HEK293 (cell line): ENCODE measurements at regions not wholly inside any gene's neighbourhood (a gene's known extent, or its start where the extent isn't known, plus 50 kb on each side); places are given as distances from the start of the nearest gene placed in this dataset.

ENCODE experiments used
- CTCF ChIA-PET: fragments of 350-600 bp; formaldehyde crosslinking; extraction: SDS; loops from one replicate; lab custom pipeline; 2021; ENCODE audit warnings: antibody characterized with exemption; lab: Yijun Ruan, JAX
- POLR2A ChIA-PET: fragments of 300-600 bp; formaldehyde crosslinking; extraction: SDS; loops from one replicate; lab custom pipeline; 2020; ENCODE audit warnings: antibody characterized with exemption, inconsistent platforms; lab: Yijun Ruan, JAX
- H3K27ac ChIP-seq: fragments of 200-500 bp; sonication (Bioruptor generic); 2 replicates; pipeline ENCODE4 v1.5.1; 2014; ENCODE audit warnings: low read depth, low read length, control low read depth, inconsistent platforms; ENCODE audit errors: extremely low read depth
- H3K36me3 ChIP-seq, 2 experiments: fragments of 200-500 bp in 1 of 2; sonication (Bioruptor generic) in 1 of 2; 1 replicate in 1 of 2; 2 replicates in 1 of 2; pipeline ENCODE4 v1.5.1; 2014 to 2017; ENCODE audit warnings: inconsistent platforms in 2 of 2, low read length in 2 of 2; ENCODE audit not compliant: control insufficient read depth in 2 of 2, insufficient read depth in 1 of 2
- H3K4me1 ChIP-seq: fragments of 200-500 bp; sonication (Bioruptor generic); 2 replicates; pipeline ENCODE4 v1.5.1; 2014; ENCODE audit warnings: mild to moderate bottlenecking, low read length, inconsistent platforms; ENCODE audit not compliant: control insufficient read depth, insufficient read depth
- H3K4me3 ChIP-seq: 2 replicates; pipeline ENCODE4 v1.5.1; 2011; ENCODE audit warnings: low read depth, mild to moderate bottlenecking, control low read depth, low read length, moderate library complexity
- H3K9me3 ChIP-seq: fragments of 200-500 bp; sonication (Bioruptor generic); 2 replicates; pipeline ENCODE4 v1.5.1; 2014; ENCODE audit warnings: low read depth, low read length, inconsistent platforms; ENCODE audit not compliant: control insufficient read depth, insufficient read depth
- BCL11B ChIP-seq: fragments of 450-650 bp; formaldehyde crosslinking; IDR thresholded peaks from 2 replicates; pipeline ENCODE4 v1.5.1; 2016; ENCODE audit warnings: low read depth, missing biosample characterization, missing genetic modification characterization
- EGR2 ChIP-seq: fragments of 450-650 bp; formaldehyde crosslinking; IDR thresholded peaks from 2 replicates; pipeline ENCODE4 v1.5.1; 2016; ENCODE audit warnings: low read depth, missing biosample characterization, missing genetic modification characterization
- GLIS2 ChIP-seq: fragments of 450-650 bp; formaldehyde crosslinking; IDR thresholded peaks from 2 replicates; pipeline ENCODE4 v1.5.1; 2016; ENCODE audit warnings: missing biosample characterization, missing genetic modification characterization
- IKZF3 ChIP-seq: fragments of 450-650 bp; IDR thresholded peaks from 2 replicates; pipeline ENCODE4 v1.5.0; 2018; ENCODE audit warnings: missing biosample characterization, mild to moderate bottlenecking, missing genetic modification characterization, moderate library complexity
- KLF1 ChIP-seq: fragments of 450-650 bp; formaldehyde crosslinking; IDR thresholded peaks from 2 replicates; pipeline ENCODE4 v1.5.1; 2016; ENCODE audit warnings: missing biosample characterization, missing genetic modification characterization
- ZBTB10 ChIP-seq: fragments of 450-650 bp; formaldehyde crosslinking; IDR thresholded peaks from 2 replicates; pipeline ENCODE4 v1.5.1; 2016; ENCODE audit warnings: missing biosample characterization, missing genetic modification characterization
- ZBTB20 ChIP-seq: fragments of 450-650 bp; formaldehyde crosslinking; IDR thresholded peaks from 2 replicates; pipeline ENCODE4 v1.5.1; 2016; ENCODE audit warnings: missing biosample characterization, missing genetic modification characterization
- ZBTB48 ChIP-seq: fragments of 450-650 bp; formaldehyde crosslinking; IDR thresholded peaks from 2 replicates; pipeline ENCODE4 v1.5.1; 2016; ENCODE audit warnings: missing biosample characterization, missing genetic modification characterization
- ZBTB49 ChIP-seq: fragments of 450-650 bp; formaldehyde crosslinking; IDR thresholded peaks from 2 replicates; pipeline ENCODE4 v1.5.1; 2016; ENCODE audit warnings: missing biosample characterization, missing genetic modification characterization, low read depth
- ZIC2 ChIP-seq: fragments of 450-650 bp; formaldehyde crosslinking; IDR thresholded peaks from 2 replicates; pipeline ENCODE4 v1.5.1; 2016; ENCODE audit warnings: missing biosample characterization, missing genetic modification characterization
- ZNF140 ChIP-seq: fragments of 450-650 bp; formaldehyde crosslinking; IDR thresholded peaks from 2 replicates; pipeline ENCODE4 v1.5.1; 2016; ENCODE audit warnings: missing biosample characterization, missing genetic modification characterization
- ZNF266 ChIP-seq: fragments of 450-650 bp; formaldehyde crosslinking; IDR thresholded peaks from 2 replicates; pipeline ENCODE4 v1.5.1; 2016; ENCODE audit warnings: missing biosample characterization, missing genetic modification characterization, low read depth
- ZNF366 ChIP-seq: fragments of 450-650 bp; formaldehyde crosslinking; conservative IDR thresholded peaks from 2 replicates; pipeline ENCODE4 v1.5.1; 2016; ENCODE audit warnings: missing biosample characterization, missing genetic modification characterization
- ZNF548 ChIP-seq: fragments of 450-650 bp; formaldehyde crosslinking; IDR thresholded peaks from 2 replicates; pipeline ENCODE4 v1.5.1; 2016; ENCODE audit warnings: missing biosample characterization, missing genetic modification characterization
- ZNF629 ChIP-seq: fragments of 450-650 bp; formaldehyde crosslinking; IDR thresholded peaks from 2 replicates; pipeline ENCODE4 v1.5.1; 2017; ENCODE audit warnings: missing biosample characterization, missing genetic modification characterization
- ZNF664 ChIP-seq: fragments of 450-650 bp; formaldehyde crosslinking; IDR thresholded peaks from 2 replicates; pipeline ENCODE4 v1.5.1; 2016; ENCODE audit warnings: missing biosample characterization, missing genetic modification characterization
- ZNF701 ChIP-seq: fragments of 450-650 bp; formaldehyde crosslinking; IDR thresholded peaks from 2 replicates; pipeline ENCODE4 v1.5.1; 2016; ENCODE audit warnings: missing biosample characterization, missing genetic modification characterization
- ZNF707 ChIP-seq: fragments of 450-650 bp; formaldehyde crosslinking; IDR thresholded peaks from 2 replicates; pipeline ENCODE4 v1.5.1; 2016; ENCODE audit warnings: missing biosample characterization, missing genetic modification characterization
- ZNF830 ChIP-seq: fragments of 450-650 bp; IDR thresholded peaks from 2 replicates; pipeline ENCODE4 v1.5.0; 2018; ENCODE audit warnings: missing biosample characterization, missing genetic modification characterization, low read depth, mild to moderate bottlenecking, moderate library complexity
- ZXDB ChIP-seq: fragments of 450-650 bp; formaldehyde crosslinking; IDR thresholded peaks from 2 replicates; pipeline ENCODE4 v1.5.1; 2016; ENCODE audit warnings: missing biosample characterization, missing genetic modification characterization
- TF ChIP-seq, protein P1 (sequence below): fragments of 450-650 bp; formaldehyde crosslinking; IDR thresholded peaks from 2 replicates; pipeline ENCODE4 v1.5.1; 2017; ENCODE audit warnings: missing biosample characterization, missing genetic modification characterization
- TF ChIP-seq, protein P2 (sequence below): fragments of 450-650 bp; formaldehyde crosslinking; optimal IDR thresholded peaks from 2 replicates; pipeline ENCODE3; 2016; ENCODE audit warnings: missing biosample characterization, mild to moderate bottlenecking, missing genetic modification characterization

GRCh38 chr20:58094698-58095097 lies 133.8 kb downstream of the ANKRD60 start:
- Histone ChIP-seq H3K4me1 (no peaks in the 10 kb centered on the region), H3K4me3 (no peak overlapping the region), H3K9me3 (no peaks in the 10 kb centered on the region), H3K27ac (no peak overlapping the region)
- CTCF ChIA-PET: interaction anchor here (1.9 kb wide), 1 partner anchor 7 kb away, joined by 13 read pairs; no protein-coding TSS in a partner anchor
- POLR2A ChIA-PET: no interaction called here
- TF ChIP-seq ZNF701 (tag by site-specific recombination) (no peak), ZNF830 (no peak), EGR2 (tag by site-specific recombination) (no peak)
- TF ChIP-seq, all 188 proteins: peak for 0
- no peaks in the 10 kb centered on the region for H3K36me3 ChIP-seq

DNA sequence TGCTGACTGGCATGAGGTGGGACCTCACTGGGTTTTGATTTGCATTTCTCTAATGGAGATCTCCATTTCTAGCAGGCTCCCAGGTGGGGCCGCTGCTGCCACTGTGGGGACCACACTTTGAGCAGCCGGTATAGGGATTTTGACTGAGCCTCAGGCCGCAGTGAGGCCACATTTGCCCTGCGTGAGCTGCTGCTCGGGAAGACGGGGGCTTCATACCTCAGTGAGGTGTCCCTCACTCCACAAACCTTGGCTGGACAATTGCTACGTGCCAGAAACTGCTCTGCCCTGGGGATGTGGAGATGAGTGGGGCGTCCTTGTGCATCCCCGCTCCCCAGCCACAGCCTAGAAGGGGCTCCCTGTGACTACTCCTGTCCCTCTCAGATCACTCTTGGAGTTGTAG lies 134.3 kb downstream of the ANKRD60 start:
- ChIA-PET POLR2A (interaction anchor here (0.6 kb wide), 1 partner anchor 11 kb away, joined by 4 read pairs; no protein-coding TSS in a partner anchor), CTCF (no interaction called here)
- H3K4me1 ChIP-seq: no peaks in the 10 kb centered on the region
- H3K36me3 ChIP-seq: no peaks in the 10 kb centered on the region
- H3K9me3 ChIP-seq: no peaks in the 10 kb centered on the region
- TF ChIP-seq ZIC2: no peak
- TF ChIP-seq ZNF664 (tag by site-specific recombination): no peak
- no peak for TF ChIP-seq ZXDB (tag by site-specific recombination)
- TF ChIP-seq ZBTB48: no peak
- TF ChIP-seq, all 188 proteins: peak for 0
- Histone ChIP-seq H3K27ac (no peak overlapping the region), H3K4me3 (no peak overlapping the region)

DNA sequence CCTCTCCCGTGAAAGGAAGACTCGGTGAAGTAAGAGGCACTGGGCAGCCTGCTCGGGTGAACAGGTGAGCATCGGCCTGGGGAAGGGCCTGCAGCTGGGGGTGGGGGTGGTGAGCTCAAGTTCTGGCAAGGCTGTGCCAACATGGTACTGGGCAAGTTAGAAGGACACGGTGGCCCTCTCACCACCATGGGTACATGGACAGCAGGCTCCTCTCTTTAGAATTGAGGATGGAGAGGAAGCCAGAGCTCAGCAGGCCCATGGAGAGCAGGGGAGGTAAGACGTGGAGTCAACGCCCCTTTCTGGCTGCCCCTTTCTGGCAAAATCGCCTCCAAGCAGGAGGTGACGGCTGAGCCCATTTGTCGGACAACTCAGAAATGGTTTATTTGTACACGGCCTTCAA lies 135.6 kb downstream of the ANKRD60 start:
- ChIA-PET CTCF (interaction anchor here (0.6 to 1.4 kb wide), 3 partner anchors 20 to 497 kb away, joined by 3 to 4 read pairs (median 3); no protein-coding TSS in a partner anchor), POLR2A (no interaction called here)
- no peak for TF ChIP-seq ZNF366
- no peak for TF ChIP-seq ZBTB49 (tag by site-specific recombination)
- no peak for TF ChIP-seq KLF1 (tag by site-specific recombination)
- Histone ChIP-seq H3K4me1 (no peaks in the 10 kb centered on the region), H3K27ac (no peak overlapping the region), H3K4me3 (no peak overlapping the region), H3K9me3 (no peaks in the 10 kb centered on the region), H3K36me3 (no peaks in the 10 kb centered on the region)

GRCh38 chr20:58092353-58092752 lies 136.1 kb downstream of the ANKRD60 start:
- no peak overlapping the region for H3K27ac ChIP-seq
- POLR2A ChIA-PET: interaction anchor here (0.6 kb wide), 1 partner anchor 254 kb away, joined by 3 read pairs; no protein-coding TSS in a partner anchor
- no peak overlapping the region for H3K4me3 ChIP-seq
- CTCF ChIA-PET: interaction anchor here (0.6 to 1.4 kb wide), 6 partner anchors 10 to 496 kb away, joined by 3 to 4 read pairs (median 3); no protein-coding TSS in a partner anchor
- H3K36me3 ChIP-seq: no peaks in the 10 kb centered on the region
- H3K9me3 ChIP-seq: no peaks in the 10 kb centered on the region
- H3K4me1 ChIP-seq: no peaks in the 10 kb centered on the region
- TF ChIP-seq ZNF140 (tag by site-specific recombination): no peak
- no peak for TF ChIP-seq ZNF266 (tag by site-specific recombination)
- TF ChIP-seq, protein P1, sequence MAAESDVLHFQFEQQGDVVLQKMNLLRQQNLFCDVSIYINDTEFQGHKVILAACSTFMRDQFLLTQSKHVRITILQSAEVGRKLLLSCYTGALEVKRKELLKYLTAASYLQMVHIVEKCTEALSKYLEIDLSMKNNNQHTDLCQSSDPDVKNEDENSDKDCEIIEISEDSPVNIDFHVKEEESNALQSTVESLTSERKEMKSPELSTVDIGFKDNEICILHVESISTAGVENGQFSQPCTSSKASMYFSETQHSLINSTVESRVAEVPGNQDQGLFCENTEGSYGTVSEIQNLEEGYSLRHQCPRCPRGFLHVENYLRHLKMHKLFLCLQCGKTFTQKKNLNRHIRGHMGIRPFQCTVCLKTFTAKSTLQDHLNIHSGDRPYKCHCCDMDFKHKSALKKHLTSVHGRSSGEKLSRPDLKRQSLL: no peak
- TF ChIP-seq IKZF3 (tag by site-specific recombination): no peak
- no peak for TF ChIP-seq ZBTB10 (tag by site-specific recombination)
- TF ChIP-seq ZNF548 (tag by site-specific recombination): no peak
- no peak for TF ChIP-seq ZNF707 (tag by site-specific recombination)
- TF ChIP-seq GLIS2: no peak
- TF ChIP-seq ZNF629 (tag by site-specific recombination): no peak
- TF ChIP-seq ZBTB20 (tag by site-specific recombination): no peak
- no peak for TF ChIP-seq BCL11B (tag by site-specific recombination)
- TF ChIP-seq, protein P2, sequence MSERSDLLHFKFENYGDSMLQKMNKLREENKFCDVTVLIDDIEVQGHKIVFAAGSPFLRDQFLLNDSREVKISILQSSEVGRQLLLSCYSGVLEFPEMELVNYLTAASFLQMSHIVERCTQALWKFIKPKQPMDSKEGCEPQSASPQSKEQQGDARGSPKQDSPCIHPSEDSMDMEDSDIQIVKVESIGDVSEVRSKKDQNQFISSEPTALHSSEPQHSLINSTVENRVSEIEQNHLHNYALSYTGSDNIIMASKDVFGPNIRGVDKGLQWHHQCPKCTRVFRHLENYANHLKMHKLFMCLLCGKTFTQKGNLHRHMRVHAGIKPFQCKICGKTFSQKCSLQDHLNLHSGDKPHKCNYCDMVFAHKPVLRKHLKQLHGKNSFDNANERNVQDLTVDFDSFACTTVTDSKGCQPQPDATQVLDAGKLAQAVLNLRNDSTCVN: no peak
- no peak for TF ChIP-seq ZNF701 (tag by site-specific recombination)
